ENCODE measurements at regions not wholly inside any gene's neighbourhood (a gene's known extent, or its start where the extent isn't known, plus 50 kb on each side); places are given as distances from the start of the nearest gene placed in this dataset.

DNA sequence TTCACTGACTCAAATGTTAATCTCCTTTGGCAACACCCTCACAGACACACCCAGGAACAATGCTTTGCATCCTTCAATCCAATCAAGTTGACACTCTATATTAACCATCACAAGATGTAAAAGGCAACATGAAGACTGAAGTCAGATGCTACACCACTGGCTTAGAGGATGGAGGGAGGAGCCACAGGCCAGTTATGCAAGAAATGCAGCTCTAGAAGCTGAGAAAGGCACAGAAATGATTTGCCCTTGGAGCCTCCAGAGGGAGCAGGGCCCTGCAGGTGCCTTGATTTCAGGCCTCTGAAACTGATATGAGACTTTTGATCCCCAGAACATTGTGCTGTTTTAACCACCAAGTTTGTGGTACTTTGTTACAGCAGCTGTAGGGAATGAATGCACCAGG is 276.3 kb downstream of the KCNS3 start:
- H3K27ac ChIP-seq (ENCODE audit: low read depth in 1 of 2, low read length in 1 of 2), result no peak overlapping the region
- DNase-seq (ENCODE audit: low read depth in 6 of 9, low spot score in 9 of 9), result no peak
- no peak overlapping the region for H3K4me3 ChIP-seq (ENCODE audit: low read length in 2 of 2)
- H3K4me1 ChIP-seq (ENCODE audit: control insufficient read depth in 2 of 2, insufficient read depth in 2 of 2, low read length in 2 of 2), result no peaks in the 10 kb centered on the region
- H3K9me3 ChIP-seq (ENCODE audit: control insufficient read depth in 2 of 2, insufficient read depth in 1 of 2, low read length in 1 of 2), result no peaks in the 10 kb centered on the region
- H3K36me3 ChIP-seq (ENCODE audit: control insufficient read depth in 2 of 2, insufficient read depth in 2 of 2, low read length in 1 of 2), result no peaks in the 10 kb centered on the region
- no peaks in the 10 kb centered on the region for H3K27me3 ChIP-seq (ENCODE audit: control insufficient read depth in 2 of 2, insufficient read depth in 1 of 2, low read length in 1 of 2)

DNA sequence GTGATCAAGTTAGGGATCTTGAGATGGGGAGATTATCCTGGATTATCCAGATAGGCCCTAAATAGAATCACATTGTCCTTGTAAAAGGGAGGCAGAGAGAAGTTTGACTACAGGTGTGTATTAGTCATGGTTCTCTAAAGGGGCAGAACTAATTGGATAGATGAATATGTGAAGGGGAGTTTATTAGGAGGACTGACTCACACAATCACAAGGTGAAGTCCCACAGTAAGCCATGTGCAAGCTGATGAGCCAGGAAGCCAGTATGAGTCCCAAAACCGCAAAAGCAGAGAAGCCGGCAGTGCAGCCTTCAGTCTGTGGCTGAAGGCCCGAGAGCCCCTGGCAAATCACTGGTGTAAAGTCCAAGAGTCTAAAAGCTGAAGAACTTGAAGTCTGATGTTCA is 275.8 kb downstream of the KCNS3 start:
- no peak overlapping the region for H3K27ac ChIP-seq (ENCODE audit: low read depth in 1 of 2, low read length in 1 of 2)
- no peaks in the 10 kb centered on the region for H3K36me3 ChIP-seq (ENCODE audit: control insufficient read depth in 2 of 2, insufficient read depth in 2 of 2, low read length in 1 of 2)
- H3K4me3 ChIP-seq (ENCODE audit: low read length in 2 of 2), result no peak overlapping the region
- 96% methylated on average over 3 of the region's 3 CpGs for WGBS
- DNase-seq (ENCODE audit: low read depth in 6 of 9, low spot score in 9 of 9), result no peak
- no peaks in the 10 kb centered on the region for H3K4me1 ChIP-seq (ENCODE audit: control insufficient read depth in 2 of 2, insufficient read depth in 2 of 2, low read length in 2 of 2)
- no peaks in the 10 kb centered on the region for H3K27me3 ChIP-seq (ENCODE audit: control insufficient read depth in 2 of 2, insufficient read depth in 1 of 2, low read length in 1 of 2)
- no peaks in the 10 kb centered on the region for H3K9me3 ChIP-seq (ENCODE audit: control insufficient read depth in 2 of 2, insufficient read depth in 1 of 2, low read length in 1 of 2)

DNA sequence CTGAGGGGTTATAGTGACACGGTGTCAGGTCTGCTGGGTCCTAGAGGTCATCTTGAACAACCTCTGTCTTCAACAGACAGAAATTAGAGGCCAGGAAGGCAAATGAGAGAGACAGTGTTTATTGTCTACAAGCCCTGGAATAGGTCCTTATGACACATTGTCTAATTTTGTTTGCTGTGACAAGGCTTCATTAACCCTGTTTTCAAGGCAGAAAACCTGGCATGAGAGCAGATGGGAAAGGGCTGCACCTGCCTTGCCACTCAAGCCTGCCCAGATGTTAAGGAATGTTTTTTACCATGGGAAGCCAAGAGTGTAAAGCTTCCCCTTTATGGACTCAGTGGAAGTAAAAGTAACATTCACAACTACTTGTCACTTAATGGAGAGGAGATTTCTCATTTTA is 275.3 kb downstream of the KCNS3 start:
- H3K4me3 ChIP-seq (ENCODE audit: low read length in 2 of 2), result no peak overlapping the region
- H3K4me1 ChIP-seq (ENCODE audit: control insufficient read depth in 2 of 2, insufficient read depth in 2 of 2, low read length in 2 of 2), result no peaks in the 10 kb centered on the region
- no peaks in the 10 kb centered on the region for H3K27me3 ChIP-seq (ENCODE audit: control insufficient read depth in 2 of 2, insufficient read depth in 1 of 2, low read length in 1 of 2)
- DNase-seq (ENCODE audit: low read depth in 6 of 9, low spot score in 9 of 9), result no peak
- no peaks in the 10 kb centered on the region for H3K36me3 ChIP-seq (ENCODE audit: control insufficient read depth in 2 of 2, insufficient read depth in 2 of 2, low read length in 1 of 2)
- no peaks in the 10 kb centered on the region for H3K9me3 ChIP-seq (ENCODE audit: control insufficient read depth in 2 of 2, insufficient read depth in 1 of 2, low read length in 1 of 2)
- WGBS, result 90% methylated on average over 1 of the region's 1 CpG
- no peak overlapping the region for H3K27ac ChIP-seq (ENCODE audit: low read depth in 1 of 2, low read length in 1 of 2)

DNA sequence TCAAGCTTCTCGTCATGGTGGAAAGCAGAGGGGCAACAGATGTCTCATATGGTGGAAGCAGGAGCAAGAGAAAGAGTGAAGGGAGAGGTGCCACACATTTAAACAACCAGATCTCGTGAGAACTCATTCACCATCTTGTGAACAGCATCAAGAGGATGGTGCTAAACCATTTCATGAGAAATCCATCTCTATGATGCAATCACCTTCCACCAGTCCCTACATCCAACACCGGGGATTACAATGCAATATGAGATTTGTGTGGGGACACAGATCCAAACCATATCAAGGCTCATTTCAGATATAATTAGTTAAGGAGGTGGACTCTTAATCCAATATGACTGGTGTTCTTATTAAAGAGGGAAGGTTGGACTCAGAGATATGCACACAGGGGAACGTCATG is 272.8 kb downstream of the KCNS3 start:
- no peak for DNase-seq (ENCODE audit: low read depth in 6 of 9, low spot score in 9 of 9)
- Histone ChIP-seq H3K27ac (ENCODE audit: low read depth in 1 of 2, low read length in 1 of 2) (no peak overlapping the region), H3K36me3 (ENCODE audit: control insufficient read depth in 2 of 2, insufficient read depth in 2 of 2, low read length in 1 of 2) (no peaks in the 10 kb centered on the region), H3K4me1 (ENCODE audit: control insufficient read depth in 2 of 2, insufficient read depth in 2 of 2, low read length in 2 of 2) (no peaks in the 10 kb centered on the region), H3K4me3 (ENCODE audit: low read length in 2 of 2) (no peak overlapping the region), H3K27me3 (ENCODE audit: control insufficient read depth in 2 of 2, insufficient read depth in 1 of 2, low read length in 1 of 2) (no peaks in the 10 kb centered on the region), H3K9me3 (ENCODE audit: control insufficient read depth in 2 of 2, insufficient read depth in 1 of 2, low read length in 1 of 2) (no peaks in the 10 kb centered on the region)
- 78% methylated on average over 4 of the region's 4 CpGs for WGBS

DNA sequence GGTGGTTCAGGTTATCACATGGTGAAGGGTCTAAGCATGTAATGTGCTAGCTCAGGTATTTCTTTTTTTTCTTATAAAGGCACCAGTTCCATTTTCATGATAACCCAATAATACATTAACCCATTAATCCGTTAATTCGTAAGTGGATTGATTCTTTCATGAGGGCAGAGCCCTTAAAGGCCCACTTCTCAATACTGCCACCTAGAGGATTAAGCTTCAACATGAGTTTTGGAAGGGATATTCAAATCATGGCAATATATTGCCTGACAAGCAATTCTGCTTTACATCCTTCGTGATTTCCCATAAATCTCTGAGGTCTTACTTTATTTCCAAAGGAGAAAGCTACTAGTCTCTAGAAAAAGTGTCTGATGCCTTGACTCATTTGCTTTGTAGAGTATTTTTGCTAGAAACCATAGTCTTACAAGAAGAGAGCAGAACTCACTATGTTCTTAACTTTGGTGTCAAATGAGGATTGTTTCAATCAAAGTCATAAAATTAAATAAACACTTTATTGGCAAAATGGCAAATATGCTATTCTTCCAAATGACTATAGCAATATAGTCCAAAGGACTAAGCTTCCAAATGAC is 271.3 kb downstream of the KCNS3 start:
- Histone ChIP-seq H3K27ac (ENCODE audit: low read depth in 1 of 2, low read length in 1 of 2) (no peak overlapping the region), H3K4me1 (ENCODE audit: control insufficient read depth in 2 of 2, insufficient read depth in 2 of 2, low read length in 2 of 2) (no peaks in the 10 kb centered on the region), H3K27me3 (ENCODE audit: control insufficient read depth in 2 of 2, insufficient read depth in 1 of 2, low read length in 1 of 2) (no peaks in the 10 kb centered on the region), H3K9me3 (ENCODE audit: control insufficient read depth in 2 of 2, insufficient read depth in 1 of 2, low read length in 1 of 2) (no peaks in the 10 kb centered on the region), H3K4me3 (ENCODE audit: low read length in 2 of 2) (no peak overlapping the region), H3K36me3 (ENCODE audit: control insufficient read depth in 2 of 2, insufficient read depth in 2 of 2, low read length in 1 of 2) (no peaks in the 10 kb centered on the region)
- peak in 5 of 9 donors; percentile 8 to 55 (median 19) for DNase-seq (ENCODE audit: low read depth in 6 of 9, low spot score in 9 of 9)
- 31% methylated on average over 3 of the region's 3 CpGs for WGBS

DNA sequence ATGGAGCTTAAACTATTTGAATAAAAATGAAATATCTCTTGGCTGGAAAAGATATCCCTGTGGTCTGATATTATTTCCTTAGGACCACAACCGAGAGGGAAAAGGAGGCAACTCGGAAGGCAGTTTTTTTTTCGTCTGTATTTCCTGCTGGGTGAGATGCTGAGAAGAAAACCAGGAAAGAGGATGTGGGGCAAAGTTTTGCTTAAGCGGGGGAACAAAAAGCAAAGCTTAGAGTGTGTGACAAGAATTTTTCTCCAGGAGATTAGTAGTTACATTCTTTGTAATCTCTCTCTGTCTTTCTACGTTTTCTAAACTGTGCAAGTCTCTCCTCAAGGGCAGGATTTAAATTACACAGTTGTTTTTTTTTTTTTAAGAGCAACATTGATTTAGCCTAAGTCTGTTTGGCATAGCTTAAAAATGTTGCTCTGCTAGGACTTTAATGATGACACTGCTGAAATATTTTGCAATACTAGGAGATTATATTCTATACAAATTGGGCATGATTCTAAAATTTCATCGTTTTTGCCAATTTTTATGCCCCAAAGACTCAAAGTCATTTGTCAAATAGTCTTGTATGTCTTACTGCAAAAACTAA is 258.5 kb downstream of the KCNS3 start:
- H3K9me3 ChIP-seq (ENCODE audit: control insufficient read depth in 2 of 2, insufficient read depth in 1 of 2, low read length in 1 of 2), result no peaks in the 10 kb centered on the region
- H3K27ac ChIP-seq (ENCODE audit: low read depth in 1 of 2, low read length in 1 of 2), result no peak overlapping the region
- H3K4me1 ChIP-seq (ENCODE audit: control insufficient read depth in 2 of 2, insufficient read depth in 2 of 2, low read length in 2 of 2), result no peaks in the 10 kb centered on the region
- H3K4me3 ChIP-seq (ENCODE audit: low read length in 2 of 2), result no peak overlapping the region
- H3K27me3 ChIP-seq (ENCODE audit: control insufficient read depth in 2 of 2, insufficient read depth in 1 of 2, low read length in 1 of 2), result no peaks in the 10 kb centered on the region
- DNase-seq (ENCODE audit: low read depth in 6 of 9, low spot score in 9 of 9), result no peak
- WGBS, result 26% methylated on average over 6 of the region's 6 CpGs
- H3K36me3 ChIP-seq (ENCODE audit: control insufficient read depth in 2 of 2, insufficient read depth in 2 of 2, low read length in 1 of 2), result no peaks in the 10 kb centered on the region

DNA sequence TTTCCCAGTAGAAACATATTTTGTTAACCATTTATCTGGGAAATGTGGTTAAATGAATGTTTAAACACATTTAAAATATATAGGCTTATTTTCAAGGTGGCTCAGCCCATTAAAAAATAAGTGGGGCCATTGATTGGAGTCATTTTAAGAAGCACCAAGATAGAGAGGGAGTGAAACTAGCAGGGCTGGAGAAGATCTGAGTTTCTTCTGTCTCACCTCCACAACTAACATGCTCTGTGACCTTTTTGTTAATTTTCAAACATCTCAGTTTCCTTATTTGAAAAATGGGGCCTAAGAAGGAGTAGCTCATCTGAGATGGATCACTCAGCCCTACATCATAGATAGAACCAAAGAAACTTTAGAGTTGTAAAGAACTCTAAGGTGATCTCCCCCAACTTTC is 254.8 kb downstream of the KCNS3 start:
- H3K27me3 ChIP-seq (ENCODE audit: control insufficient read depth in 2 of 2, insufficient read depth in 1 of 2, low read length in 1 of 2), result no peaks in the 10 kb centered on the region
- no peak overlapping the region for H3K27ac ChIP-seq (ENCODE audit: low read depth in 1 of 2, low read length in 1 of 2)
- DNase-seq (ENCODE audit: low read depth in 6 of 9, low spot score in 9 of 9), result no peak
- no peak overlapping the region for H3K4me3 ChIP-seq (ENCODE audit: low read length in 2 of 2)
- H3K36me3 ChIP-seq (ENCODE audit: control insufficient read depth in 2 of 2, insufficient read depth in 2 of 2, low read length in 1 of 2), result no peaks in the 10 kb centered on the region
- no peaks in the 10 kb centered on the region for H3K4me1 ChIP-seq (ENCODE audit: control insufficient read depth in 2 of 2, insufficient read depth in 2 of 2, low read length in 2 of 2)
- no peaks in the 10 kb centered on the region for H3K9me3 ChIP-seq (ENCODE audit: control insufficient read depth in 2 of 2, insufficient read depth in 1 of 2, low read length in 1 of 2)

DNA sequence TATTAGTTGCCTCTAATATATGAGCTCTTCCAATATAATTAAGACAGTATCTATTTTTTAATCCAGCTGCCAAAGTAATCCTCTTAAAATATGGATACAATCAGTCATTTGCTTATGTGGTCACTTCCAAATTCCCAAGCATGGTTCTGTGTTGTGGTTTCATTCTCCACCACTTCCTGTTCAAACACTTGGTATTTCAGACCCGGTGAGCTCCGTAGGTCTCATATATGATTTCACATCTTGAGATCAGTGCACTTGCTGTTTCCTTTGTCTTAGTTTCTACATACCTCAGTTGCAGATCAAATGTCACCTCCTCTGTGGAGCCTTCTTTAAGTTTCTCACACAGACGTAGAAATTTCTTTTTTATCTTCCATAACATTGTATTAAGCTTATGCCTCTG is 254.2 kb downstream of the KCNS3 start:
- H3K4me1 ChIP-seq (ENCODE audit: control insufficient read depth in 2 of 2, insufficient read depth in 2 of 2, low read length in 2 of 2), result no peaks in the 10 kb centered on the region
- DNase-seq (ENCODE audit: low read depth in 6 of 9, low spot score in 9 of 9), result peak in 1 of 9 donors; percentile 42
- no peak overlapping the region for H3K27ac ChIP-seq (ENCODE audit: low read depth in 1 of 2, low read length in 1 of 2)
- H3K27me3 ChIP-seq (ENCODE audit: control insufficient read depth in 2 of 2, insufficient read depth in 1 of 2, low read length in 1 of 2), result no peaks in the 10 kb centered on the region
- no peak overlapping the region for H3K4me3 ChIP-seq (ENCODE audit: low read length in 2 of 2)
- no peaks in the 10 kb centered on the region for H3K36me3 ChIP-seq (ENCODE audit: control insufficient read depth in 2 of 2, insufficient read depth in 2 of 2, low read length in 1 of 2)
- 6% methylated on average over 3 of the region's 3 CpGs for WGBS
- H3K9me3 ChIP-seq (ENCODE audit: control insufficient read depth in 2 of 2, insufficient read depth in 1 of 2, low read length in 1 of 2), result no peaks in the 10 kb centered on the region

DNA sequence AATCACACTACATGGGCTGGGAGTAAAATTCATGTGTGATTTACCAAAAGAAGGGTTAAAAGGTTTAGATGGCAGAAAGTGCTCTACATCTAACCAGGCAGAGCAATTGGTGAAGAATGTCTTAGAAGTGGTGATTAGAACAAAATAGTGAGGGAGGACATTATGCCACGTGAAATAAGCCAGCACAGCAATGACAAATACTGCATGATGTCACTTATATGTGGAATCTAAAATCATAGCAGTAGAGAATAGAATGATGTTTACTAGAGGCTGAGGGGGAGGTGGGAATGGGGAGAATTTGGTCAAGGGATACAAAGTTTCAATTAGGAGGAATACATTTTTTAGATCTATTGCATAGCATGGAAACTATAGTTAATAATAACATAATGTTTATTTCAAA is 253.3 kb downstream of the KCNS3 start:
- Histone ChIP-seq H3K9me3 (ENCODE audit: control insufficient read depth in 2 of 2, insufficient read depth in 1 of 2, low read length in 1 of 2) (no peaks in the 10 kb centered on the region), H3K36me3 (ENCODE audit: control insufficient read depth in 2 of 2, insufficient read depth in 2 of 2, low read length in 1 of 2) (no peaks in the 10 kb centered on the region), H3K4me3 (ENCODE audit: low read length in 2 of 2) (no peak overlapping the region), H3K27ac (ENCODE audit: low read depth in 1 of 2, low read length in 1 of 2) (no peak overlapping the region), H3K4me1 (ENCODE audit: control insufficient read depth in 2 of 2, insufficient read depth in 2 of 2, low read length in 2 of 2) (no peaks in the 10 kb centered on the region), H3K27me3 (ENCODE audit: control insufficient read depth in 2 of 2, insufficient read depth in 1 of 2, low read length in 1 of 2) (no peaks in the 10 kb centered on the region)
- WGBS, result 75% methylated on average over 1 of the region's 1 CpG
- DNase-seq (ENCODE audit: low read depth in 6 of 9, low spot score in 9 of 9), result no peak

DNA sequence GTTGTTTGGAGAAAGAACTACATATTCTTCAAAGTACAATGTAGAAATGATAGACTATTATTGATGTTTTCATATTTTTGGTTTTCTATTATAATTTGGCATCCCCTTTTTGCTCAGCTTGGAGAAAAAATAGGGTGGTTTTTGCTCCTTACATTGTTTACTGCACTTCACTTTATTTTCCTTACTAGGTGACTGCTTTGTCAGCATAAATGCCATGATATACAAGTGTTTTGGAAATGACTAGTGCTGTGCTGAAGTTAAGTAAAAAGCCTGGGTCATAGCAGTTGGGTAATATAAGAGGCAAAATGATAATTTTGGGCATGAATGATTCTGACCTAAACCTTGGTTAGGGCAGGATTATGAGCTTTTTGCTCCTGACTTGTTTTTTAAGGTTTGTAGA is 250.9 kb downstream of the KCNS3 start:
- H3K27ac ChIP-seq (ENCODE audit: low read depth in 1 of 2, low read length in 1 of 2), result no peak overlapping the region
- no peak for DNase-seq (ENCODE audit: low read depth in 6 of 9, low spot score in 9 of 9)
- no peaks in the 10 kb centered on the region for H3K9me3 ChIP-seq (ENCODE audit: control insufficient read depth in 2 of 2, insufficient read depth in 1 of 2, low read length in 1 of 2)
- no peaks in the 10 kb centered on the region for H3K4me1 ChIP-seq (ENCODE audit: control insufficient read depth in 2 of 2, insufficient read depth in 2 of 2, low read length in 2 of 2)
- H3K36me3 ChIP-seq (ENCODE audit: control insufficient read depth in 2 of 2, insufficient read depth in 2 of 2, low read length in 1 of 2), result no peaks in the 10 kb centered on the region
- H3K27me3 ChIP-seq (ENCODE audit: control insufficient read depth in 2 of 2, insufficient read depth in 1 of 2, low read length in 1 of 2), result no peaks in the 10 kb centered on the region
- no peak overlapping the region for H3K4me3 ChIP-seq (ENCODE audit: low read length in 2 of 2)

All from thymus (tissue), 11 donors.